ENCODE measurements at regions not wholly inside any gene's neighbourhood (a gene's known extent, or its start where the extent isn't known, plus 50 kb on each side); places are given as distances from the start of the nearest gene placed in this dataset.

GRCh38 chr1:197825541-197825940, 50.3 kb upstream of the DENND1B start:
- TF ChIP-seq CTCF (IDR thresholded peaks at IDR 0.05; ENCODE audit: low read depth, low read length, poor library complexity, severe bottlenecking) (no peak), EZH2phosphoT487 (IDR thresholded peaks at IDR 0.05; ENCODE audit: borderline replicate concordance, low read length) (no peak)
